ENCODE measurements at regions not wholly inside any gene's neighbourhood (a gene's known extent, or its start where the extent isn't known, plus 50 kb on each side); places are given as distances from the start of the nearest gene placed in this dataset.

DNA sequence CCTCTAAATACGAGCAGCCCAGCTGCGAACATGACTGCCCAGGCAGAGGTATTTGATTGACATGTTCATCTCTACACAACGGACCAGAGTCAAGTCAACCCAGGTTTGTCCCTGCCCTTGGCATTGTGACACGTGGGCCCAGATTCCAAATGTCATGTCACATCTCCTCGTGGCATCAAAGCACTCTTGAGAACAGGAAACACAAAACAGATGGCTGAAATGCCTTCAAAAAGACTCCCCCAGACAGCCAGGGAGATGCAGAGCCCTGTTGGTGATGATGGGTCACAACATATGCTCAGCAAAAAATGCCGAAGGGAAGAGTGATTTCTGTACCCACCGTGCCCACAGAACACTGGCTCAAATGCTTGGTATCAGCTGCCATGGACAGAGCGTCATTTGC lies 337.8 kb upstream of the DAB1 start:
- no peaks in the 10 kb centered on the region for H3K36me3 ChIP-seq (ENCODE audit: control insufficient read depth, insufficient read depth, low read length)
- no peak overlapping the region for H3K4me3 ChIP-seq (ENCODE audit: low read length)
- H3K9ac ChIP-seq (ENCODE audit: low read length) = no peak overlapping the region
- H3K27ac ChIP-seq (ENCODE audit: low read depth, low read length) = no peak overlapping the region
- no peaks in the 10 kb centered on the region for H3K27me3 ChIP-seq (ENCODE audit: control insufficient read depth, insufficient read depth, low read length)
- H3K4me1 ChIP-seq (ENCODE audit: control insufficient read depth, insufficient read depth, low read length) = no peaks in the 10 kb centered on the region

- no peak overlapping the region for H3K9ac ChIP-seq (ENCODE audit: low read length)
- no peaks in the 10 kb centered on the region for H3K4me1 ChIP-seq (ENCODE audit: control insufficient read depth, insufficient read depth, low read length)
- H3K36me3 ChIP-seq (ENCODE audit: control insufficient read depth, insufficient read depth, low read length) = no peaks in the 10 kb centered on the region
- H3K4me3 ChIP-seq (ENCODE audit: low read length) = no peak overlapping the region
- no peak overlapping the region for H3K27ac ChIP-seq (ENCODE audit: low read depth, low read length)
- no peaks in the 10 kb centered on the region for H3K27me3 ChIP-seq (ENCODE audit: control insufficient read depth, insufficient read depth, low read length)
Measured at GRCh38 chr1:57752843-57753242, 329.0 kb upstream of the DAB1 start.

GRCh38 chr1:57748719-57749118 lies 324.9 kb upstream of the DAB1 start:
- no peak overlapping the region for H3K4me3 ChIP-seq (ENCODE audit: low read length)
- no peaks in the 10 kb centered on the region for H3K36me3 ChIP-seq (ENCODE audit: control insufficient read depth, insufficient read depth, low read length)
- no peaks in the 10 kb centered on the region for H3K4me1 ChIP-seq (ENCODE audit: control insufficient read depth, insufficient read depth, low read length)
- H3K27ac ChIP-seq (ENCODE audit: low read depth, low read length) = no peak overlapping the region
- no peak overlapping the region for H3K9ac ChIP-seq (ENCODE audit: low read length)
- no peaks in the 10 kb centered on the region for H3K27me3 ChIP-seq (ENCODE audit: control insufficient read depth, insufficient read depth, low read length)

DNA sequence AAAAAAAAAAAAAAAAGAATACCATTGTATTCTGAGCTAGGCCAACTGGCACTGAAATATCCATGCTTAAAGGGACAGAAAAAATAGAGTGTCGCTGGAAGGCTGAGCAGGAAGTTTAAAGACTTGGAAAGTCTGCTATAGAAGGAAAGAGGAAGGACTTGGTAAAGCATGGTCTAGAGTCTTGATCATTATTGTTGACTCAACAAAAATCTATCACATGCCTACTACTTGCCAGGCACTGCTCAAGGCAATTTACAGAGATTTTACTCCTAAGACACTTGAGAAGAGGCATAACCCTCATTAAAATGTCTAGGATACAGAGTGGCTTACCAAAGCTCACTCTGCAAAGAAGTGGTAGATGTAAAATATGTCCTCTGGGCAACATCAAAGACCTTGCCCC lies 324.0 kb upstream of the DAB1 start:
- H3K9ac ChIP-seq (ENCODE audit: low read length) = no peak overlapping the region
- H3K4me3 ChIP-seq (ENCODE audit: low read length) = no peak overlapping the region
- H3K36me3 ChIP-seq (ENCODE audit: control insufficient read depth, insufficient read depth, low read length) = no peaks in the 10 kb centered on the region
- no peak overlapping the region for H3K27ac ChIP-seq (ENCODE audit: low read depth, low read length)
- no peaks in the 10 kb centered on the region for H3K27me3 ChIP-seq (ENCODE audit: control insufficient read depth, insufficient read depth, low read length)
- no peaks in the 10 kb centered on the region for H3K4me1 ChIP-seq (ENCODE audit: control insufficient read depth, insufficient read depth, low read length)

- H3K36me3 ChIP-seq (ENCODE audit: control insufficient read depth, insufficient read depth, low read length) = no peaks in the 10 kb centered on the region
- no peak overlapping the region for H3K9ac ChIP-seq (ENCODE audit: low read length)
Measured at GRCh38 chr1:57741521-57741920, 317.7 kb upstream of the DAB1 start.

DNA sequence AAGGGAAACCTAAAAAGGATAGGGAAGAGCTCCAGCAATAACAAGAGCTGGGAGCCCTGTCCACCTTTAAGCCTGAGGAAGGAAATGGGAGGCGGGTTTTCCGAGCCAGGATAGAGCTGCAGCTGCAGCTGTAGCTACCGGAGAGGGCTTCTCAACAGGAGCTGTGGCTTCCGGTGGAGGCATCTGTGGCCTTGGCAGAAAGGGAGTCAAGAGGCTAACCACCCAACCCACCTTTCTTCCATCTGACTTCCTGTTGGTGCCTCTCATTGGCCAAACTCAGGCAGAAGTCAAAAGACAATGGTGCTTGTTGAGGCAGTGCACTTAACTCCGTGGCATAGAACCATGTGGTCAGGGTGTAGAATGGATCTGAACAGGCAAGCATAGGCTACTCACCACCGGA lies 313.1 kb upstream of the DAB1 start:
- H3K36me3 ChIP-seq (ENCODE audit: control insufficient read depth, insufficient read depth, low read length) = no peaks in the 10 kb centered on the region
- H3K4me1 ChIP-seq (ENCODE audit: control insufficient read depth, insufficient read depth, low read length) = no peaks in the 10 kb centered on the region
- no peak overlapping the region for H3K9ac ChIP-seq (ENCODE audit: low read length)
- H3K27me3 ChIP-seq (ENCODE audit: control insufficient read depth, insufficient read depth, low read length) = no peaks in the 10 kb centered on the region
- H3K4me3 ChIP-seq (ENCODE audit: low read length) = no peak overlapping the region
- H3K27ac ChIP-seq (ENCODE audit: low read depth, low read length) = no peak overlapping the region

More at GRCh38 chr1:57741521-57741920, 317.7 kb upstream of the DAB1 start:
- H3K27ac ChIP-seq (ENCODE audit: low read depth, low read length) = no peak overlapping the region
- no peaks in the 10 kb centered on the region for H3K4me1 ChIP-seq (ENCODE audit: control insufficient read depth, insufficient read depth, low read length)
- H3K27me3 ChIP-seq (ENCODE audit: control insufficient read depth, insufficient read depth, low read length) = no peaks in the 10 kb centered on the region
- no peak overlapping the region for H3K4me3 ChIP-seq (ENCODE audit: low read length)

DNA sequence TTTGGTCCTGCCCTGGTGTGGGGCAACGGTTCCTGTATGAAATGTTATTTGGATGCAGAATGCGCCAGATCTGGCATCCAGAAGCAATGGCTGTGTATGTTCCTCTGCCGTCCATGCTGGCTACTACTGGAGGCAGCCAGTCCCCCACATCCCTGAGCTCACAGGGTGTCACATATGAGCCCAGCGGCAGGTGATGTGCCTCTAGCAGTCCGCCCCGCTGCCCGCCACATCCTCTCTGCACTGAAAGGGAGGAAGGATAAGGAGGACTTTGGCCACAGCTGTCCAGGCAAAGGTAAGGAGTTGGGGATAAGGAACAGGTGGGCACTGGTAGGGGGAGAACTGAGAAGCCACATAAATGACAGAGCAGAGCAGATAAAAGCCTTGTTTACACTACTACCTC lies 305.3 kb upstream of the DAB1 start:
- no peak overlapping the region for H3K27ac ChIP-seq (ENCODE audit: low read depth, low read length)
- no peaks in the 10 kb centered on the region for H3K27me3 ChIP-seq (ENCODE audit: control insufficient read depth, insufficient read depth, low read length)
- no peaks in the 10 kb centered on the region for H3K36me3 ChIP-seq (ENCODE audit: control insufficient read depth, insufficient read depth, low read length)
- no peaks in the 10 kb centered on the region for H3K4me1 ChIP-seq (ENCODE audit: control insufficient read depth, insufficient read depth, low read length)
- H3K9ac ChIP-seq (ENCODE audit: low read length) = no peak overlapping the region
- no peak overlapping the region for H3K4me3 ChIP-seq (ENCODE audit: low read length)

DNA sequence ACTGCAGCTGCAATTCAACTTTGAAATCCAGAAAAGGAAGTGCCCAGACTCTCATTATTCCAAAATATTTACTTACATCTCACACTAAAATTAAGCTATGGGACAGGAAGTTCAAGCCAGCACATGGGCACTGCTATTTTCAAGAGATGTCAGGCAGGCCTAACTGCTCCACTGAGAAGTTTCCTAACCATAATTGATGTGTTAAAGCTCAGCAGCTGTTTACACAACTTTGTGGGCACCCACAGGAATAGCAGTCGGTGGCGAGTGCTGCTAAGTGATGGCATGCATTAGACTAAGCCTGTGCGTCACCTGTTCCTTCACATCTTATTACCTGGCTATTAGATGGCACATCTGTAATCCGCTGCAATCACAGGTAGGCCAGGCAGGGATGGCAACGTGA lies 303.3 kb upstream of the DAB1 start:
- H3K9ac ChIP-seq (ENCODE audit: low read length) = no peak overlapping the region
- no peaks in the 10 kb centered on the region for H3K4me1 ChIP-seq (ENCODE audit: control insufficient read depth, insufficient read depth, low read length)
- H3K4me3 ChIP-seq (ENCODE audit: low read length) = no peak overlapping the region
- no peak overlapping the region for H3K27ac ChIP-seq (ENCODE audit: low read depth, low read length)
- H3K36me3 ChIP-seq (ENCODE audit: control insufficient read depth, insufficient read depth, low read length) = no peaks in the 10 kb centered on the region
- no peaks in the 10 kb centered on the region for H3K27me3 ChIP-seq (ENCODE audit: control insufficient read depth, insufficient read depth, low read length)

DNA sequence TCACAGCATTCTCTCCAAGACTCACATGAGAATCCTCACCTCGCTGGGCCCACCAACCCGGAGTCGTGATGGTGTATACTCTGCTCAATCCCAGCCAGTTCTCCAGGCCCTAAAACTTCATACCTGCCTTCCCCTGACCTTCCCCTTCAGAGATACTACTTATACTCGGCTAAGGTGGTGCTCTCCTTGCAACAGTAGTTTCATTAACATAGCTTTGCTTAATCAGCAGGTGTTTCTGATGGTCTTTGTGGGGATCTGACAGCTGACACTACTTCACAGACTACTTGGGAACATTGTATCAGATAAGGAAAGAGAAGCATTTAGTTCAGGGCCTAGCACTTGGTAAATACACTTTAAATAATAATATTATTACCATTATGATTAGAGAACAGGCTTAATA lies 301.5 kb upstream of the DAB1 start:
- H3K27ac ChIP-seq (ENCODE audit: low read depth, low read length) = no peak overlapping the region
- no peaks in the 10 kb centered on the region for H3K4me1 ChIP-seq (ENCODE audit: control insufficient read depth, insufficient read depth, low read length)
- H3K36me3 ChIP-seq (ENCODE audit: control insufficient read depth, insufficient read depth, low read length) = no peaks in the 10 kb centered on the region
- no peak overlapping the region for H3K9ac ChIP-seq (ENCODE audit: low read length)
- H3K4me3 ChIP-seq (ENCODE audit: low read length) = no peak overlapping the region
- H3K27me3 ChIP-seq (ENCODE audit: control insufficient read depth, insufficient read depth, low read length) = no peaks in the 10 kb centered on the region

GRCh38 chr1:57724535-57724934 lies 300.7 kb upstream of the DAB1 start:
- Histone ChIP-seq H3K4me3 (ENCODE audit: low read length) (no peak overlapping the region), H3K4me1 (ENCODE audit: control insufficient read depth, insufficient read depth, low read length) (no peaks in the 10 kb centered on the region), H3K27ac (ENCODE audit: low read depth, low read length) (no peak overlapping the region), H3K36me3 (ENCODE audit: control insufficient read depth, insufficient read depth, low read length) (no peaks in the 10 kb centered on the region), H3K27me3 (ENCODE audit: control insufficient read depth, insufficient read depth, low read length) (no peaks in the 10 kb centered on the region), H3K9ac (ENCODE audit: low read length) (no peak overlapping the region)

- H3K36me3 ChIP-seq (ENCODE audit: control insufficient read depth, insufficient read depth, low read length) = no peaks in the 10 kb centered on the region
- H3K9ac ChIP-seq (ENCODE audit: low read length) = no peak overlapping the region
- no peaks in the 10 kb centered on the region for H3K27me3 ChIP-seq (ENCODE audit: control insufficient read depth, insufficient read depth, low read length)
- no peaks in the 10 kb centered on the region for H3K4me1 ChIP-seq (ENCODE audit: control insufficient read depth, insufficient read depth, low read length)
- no peak overlapping the region for H3K27ac ChIP-seq (ENCODE audit: low read depth, low read length)
- H3K4me3 ChIP-seq (ENCODE audit: low read length) = no peak overlapping the region
Measured at GRCh38 chr1:57722285-57722978, 298.6 kb upstream of the DAB1 start.

- Histone ChIP-seq H3K4me3 (ENCODE audit: low read length) (no peak overlapping the region), H3K27me3 (ENCODE audit: control insufficient read depth, insufficient read depth, low read length) (no peaks in the 10 kb centered on the region), H3K36me3 (ENCODE audit: control insufficient read depth, insufficient read depth, low read length) (no peaks in the 10 kb centered on the region), H3K27ac (ENCODE audit: low read depth, low read length) (no peak overlapping the region), H3K9ac (ENCODE audit: low read length) (no peak overlapping the region), H3K4me1 (ENCODE audit: control insufficient read depth, insufficient read depth, low read length) (no peaks in the 10 kb centered on the region)
Measured at GRCh38 chr1:57721001-57721400, 297.1 kb upstream of the DAB1 start.

DNA sequence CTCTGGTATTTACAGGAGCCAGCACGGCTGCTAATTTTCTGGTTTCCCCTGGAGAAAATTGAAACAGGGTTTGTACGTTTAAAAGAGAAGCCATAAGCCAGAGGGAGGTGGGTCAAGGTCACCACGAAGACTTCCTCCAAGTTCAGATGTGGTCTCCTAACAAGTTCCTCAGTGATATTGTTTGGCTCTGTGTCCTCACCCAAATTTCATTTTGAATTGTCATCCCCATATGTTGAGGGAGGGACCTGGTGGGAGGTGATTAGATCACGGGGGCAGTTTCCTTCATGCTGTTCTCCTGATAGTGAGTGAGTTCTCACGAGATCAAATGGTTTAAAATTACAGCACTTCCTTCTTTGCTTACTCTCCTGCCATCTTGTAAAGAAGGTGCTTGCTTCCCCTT lies 295.4 kb upstream of the DAB1 start:
- Histone ChIP-seq H3K27me3 (ENCODE audit: control insufficient read depth, insufficient read depth, low read length) (no peaks in the 10 kb centered on the region), H3K4me1 (ENCODE audit: control insufficient read depth, insufficient read depth, low read length) (no peaks in the 10 kb centered on the region), H3K27ac (ENCODE audit: low read depth, low read length) (no peak overlapping the region), H3K4me3 (ENCODE audit: low read length) (no peak overlapping the region), H3K36me3 (ENCODE audit: control insufficient read depth, insufficient read depth, low read length) (no peaks in the 10 kb centered on the region), H3K9ac (ENCODE audit: low read length) (no peak overlapping the region)

Data from rectal smooth muscle tissue (tissue), 1 donor.